ENCODE measurements at regions not wholly inside any gene's neighbourhood (a gene's known extent, or its start where the extent isn't known, plus 50 kb on each side); places are given as distances from the start of the nearest gene placed in this dataset.

- H3K4me2 ChIP-seq (ENCODE audit: control insufficient read depth, insufficient read depth), result no peak overlapping the region
- no peaks in the 10 kb centered on the region for H3K4me1 ChIP-seq (ENCODE audit: control insufficient read depth, insufficient read depth, low read length)
- no peak for TF ChIP-seq POLR2AphosphoS2 (IDR thresholded peaks at IDR 0.05; ENCODE audit: low read depth, low read length)
- no peak for TF ChIP-seq ZNF592 (IDR thresholded peaks at IDR 0.05)
- TF ChIP-seq MTA3 (IDR thresholded peaks at IDR 0.05; ENCODE audit: borderline replicate concordance, low read length), result no peak
- TF ChIP-seq IRF5 (IDR thresholded peaks at IDR 0.05; ENCODE audit: borderline replicate concordance), result no peak
- no peak for TF ChIP-seq IRF3 (IDR thresholded peaks at IDR 0.05)
- TF ChIP-seq FOS (IDR thresholded peaks at IDR 0.05; ENCODE audit: borderline replicate concordance, extremely low read depth, insufficient read length), result no peak
- TF ChIP-seq BCLAF1 (IDR thresholded peaks at IDR 0.05), result no peak
- no peak for TF ChIP-seq POU2F2 (IDR thresholded peaks at IDR 0.05; ENCODE audit: borderline replicate concordance, low read depth, low read length)
- TF ChIP-seq RCOR1 (conservative IDR thresholded peaks at IDR 0.05; ENCODE audit: low read depth, low read length), result no peak
- TF ChIP-seq SKIL (IDR thresholded peaks at IDR 0.05; ENCODE audit: low read depth, poor library complexity, severe bottlenecking), result no peak
- no peak for TF ChIP-seq KAT2A (conservative IDR thresholded peaks at IDR 0.05; ENCODE audit: control insufficient read depth, low read depth, low read length)
- TF ChIP-seq ZSCAN29 (IDR thresholded peaks at IDR 0.05), result no peak
- BruUV-seq (replicated peaks), result no TSS peak
- H3K36me3 ChIP-seq (ENCODE audit: control insufficient read depth in 2 of 2, insufficient read depth in 2 of 2, low read length in 1 of 2), result no peaks in the 10 kb centered on the region
- CTCF ChIA-PET, result no interaction called here
- H3K27ac ChIP-seq (ENCODE audit: control insufficient read depth, insufficient read depth), result no peak overlapping the region
- 13% methylated on average over 6 of the region's 6 CpGs for WGBS (ENCODE audit: insufficient coverage, insufficient replicate concordance, low lambda C conversion rate, missing lambda C conversion rate)
- no peaks in the 10 kb centered on the region; a peak in 1 of 4 replicates for H3K27me3 ChIP-seq (replicated peaks in 1 of 2; ENCODE audit: control insufficient read depth in 2 of 2, insufficient read depth in 2 of 2, low read length in 1 of 2)
- H2AFZ ChIP-seq (ENCODE audit: control insufficient read depth, low read depth, low read length), result no peak overlapping the region
- intact Hi-C loops (cut with micrococcal nuclease; ENCODE audit: unreplicated experiment) (no loop called here), in situ Hi-C loops (cut with MboI) (no loop called here)
- SMC1A ChIA-PET (ENCODE audit: uncharacterized antibody, unreplicated experiment), result no interaction called here
- POLR2A ChIA-PET, result no interaction called here
- RAD21 ChIA-PET (ENCODE audit: unreplicated experiment), result no interaction called here
- DNase-seq (ENCODE audit: low read depth, low spot score) (no peak), ATAC-seq (no peak), FAIRE-seq (no peak)
- H3K9ac ChIP-seq (ENCODE audit: control insufficient read depth, insufficient read depth, low read length), result no peak overlapping the region
- H3K9me3 ChIP-seq (replicated peaks; ENCODE audit: control insufficient read depth, insufficient read depth, low read length), result no peaks in the 10 kb centered on the region
- H4K20me1 ChIP-seq (ENCODE audit: control insufficient read depth, insufficient read depth), result no peaks in the 10 kb centered on the region
- no peaks in the 10 kb centered on the region for H3K79me2 ChIP-seq (ENCODE audit: control insufficient read depth, insufficient read depth, low read length)
- no peak overlapping the region for H3K4me3 ChIP-seq
Measured at GRCh38 chr6:19690325-19691075, 146.7 kb upstream of the ID4 start.

Data from GM12878 (cell line).